H9 (cell line): ENCODE measurements at regions not wholly inside any gene's neighbourhood (a gene's known extent, or its start where the extent isn't known, plus 50 kb on each side); places are given as distances from the start of the nearest gene placed in this dataset.

Experiments
- DNase-seq: peaks from one replicate; pipeline ENCODE4 v3.0.0-alpha.2; 2017
- H2AFZ ChIP-seq: one replicate; pipeline ENCODE4 v1.6.1; 2013; ENCODE audit warnings: mild to moderate bottlenecking, low read length, control low read depth, moderate library complexity
- H2AK5ac ChIP-seq: 2 replicates; pipeline ENCODE4 v1.6.1; 2013; ENCODE audit warnings: low read length, control low read depth, mixed read lengths; ENCODE audit not compliant: insufficient read length
- H2BK120ac ChIP-seq: one replicate; pipeline ENCODE4 v1.6.1; 2013; ENCODE audit warnings: low read depth, mild to moderate bottlenecking, low read length, control low read depth, inconsistent platforms; ENCODE audit not compliant: poor library complexity, severe bottlenecking
- H2BK12ac ChIP-seq: 2 replicates; pipeline ENCODE4 v1.6.1; 2013; ENCODE audit warnings: low read length, control low read depth, mixed read lengths, low read depth; ENCODE audit not compliant: insufficient read length
- H2BK15ac ChIP-seq: 2 replicates; pipeline ENCODE4 v1.6.1; 2013; ENCODE audit warnings: low read depth, low read length, control low read depth
- H2BK20ac ChIP-seq: one replicate; pipeline ENCODE4 v1.6.1; 2013; ENCODE audit warnings: low read depth, mild to moderate bottlenecking, low read length, control low read depth, inconsistent platforms; ENCODE audit not compliant: poor library complexity, severe bottlenecking
- H2BK5ac ChIP-seq: 2 replicates; pipeline ENCODE4 v1.6.1; 2013; ENCODE audit warnings: low read length, control low read depth, mixed read lengths; ENCODE audit not compliant: insufficient read length
- H3K14ac ChIP-seq: 2 replicates; pipeline ENCODE4 v1.6.1; 2013; ENCODE audit warnings: low read length, control low read depth; ENCODE audit not compliant: insufficient read depth
- H3K18ac ChIP-seq: 2 replicates; pipeline ENCODE4 v1.6.1; 2013; ENCODE audit warnings: low read depth, mild to moderate bottlenecking, mixed read lengths, low read length, control low read depth; ENCODE audit not compliant: insufficient read length
- H3K23ac ChIP-seq: 2 replicates; pipeline ENCODE4 v1.6.1; 2013; ENCODE audit warnings: low read length, control low read depth, mixed read lengths, low read depth; ENCODE audit not compliant: insufficient read length
- H3K23me2 ChIP-seq: 2 replicates; pipeline ENCODE4 v1.6.1; 2013; ENCODE audit warnings: low read depth, mild to moderate bottlenecking, mixed read lengths, low read length, control low read depth; ENCODE audit not compliant: insufficient read length, poor library complexity, severe bottlenecking
- H3K27ac ChIP-seq: 2 replicates; pipeline ENCODE4 v1.5.1; 2013; ENCODE audit warnings: low read length, control low read depth, mixed read lengths, low read depth; ENCODE audit not compliant: insufficient read length
- H3K27me3 ChIP-seq: 2 replicates; pipeline ENCODE4 v1.6.1; 2013; ENCODE audit warnings: low read length, control low read depth, inconsistent platforms; ENCODE audit not compliant: insufficient read depth
- H3K4ac ChIP-seq: 2 replicates; pipeline ENCODE4 v1.6.1; 2013; ENCODE audit warnings: low read depth, mild to moderate bottlenecking, control low read depth, inconsistent platforms, low read length, moderate library complexity
- H3K4me1 ChIP-seq: 2 replicates; pipeline ENCODE4 v1.6.1; 2013; ENCODE audit warnings: low read length, control low read depth, inconsistent platforms; ENCODE audit not compliant: insufficient read depth
- H3K4me2 ChIP-seq: 2 replicates; pipeline ENCODE4 v1.6.1; 2013; ENCODE audit warnings: low read length, control low read depth, mixed read lengths; ENCODE audit not compliant: insufficient read length, insufficient read depth
- H3K56ac ChIP-seq: 2 replicates; pipeline ENCODE4 v1.6.1; 2013; ENCODE audit warnings: low read depth, mild to moderate bottlenecking, mixed read lengths, low read length, control low read depth; ENCODE audit not compliant: insufficient read length
- H3K79me1 ChIP-seq: 2 replicates; pipeline ENCODE4 v1.6.1; 2013; ENCODE audit warnings: low read depth, mild to moderate bottlenecking, moderate library complexity, low read length, control low read depth, inconsistent platforms; ENCODE audit not compliant: insufficient read depth, poor library complexity, severe bottlenecking
- H3K79me2 ChIP-seq: 2 replicates; pipeline ENCODE4 v1.6.1; 2013; ENCODE audit warnings: low read length, control low read depth, inconsistent platforms; ENCODE audit not compliant: insufficient read depth
- H3K9ac ChIP-seq: 2 replicates; pipeline ENCODE4 v1.6.1; 2013; ENCODE audit warnings: low read length, control low read depth, mixed read lengths; ENCODE audit not compliant: insufficient read length; ENCODE audit errors: extremely low read depth
- H3K9me3 ChIP-seq: one replicate; pipeline ENCODE4 v1.6.1; 2013; ENCODE audit warnings: low read depth, low read length, inconsistent platforms; ENCODE audit not compliant: control insufficient read depth
- H3T11ph ChIP-seq: one replicate; pipeline ENCODE4 v1.6.1; 2013; ENCODE audit warnings: mild to moderate bottlenecking, low read length, control low read depth, inconsistent platforms
- H4K20me1 ChIP-seq: one replicate; pipeline ENCODE4 v1.6.1; 2013; ENCODE audit not compliant: control insufficient read depth, insufficient read length, insufficient read depth
- H4K5ac ChIP-seq: 2 replicates; pipeline ENCODE4 v1.6.1; 2013; ENCODE audit warnings: low read depth, mild to moderate bottlenecking, mixed read lengths, low read length, control low read depth; ENCODE audit not compliant: insufficient read length
- H4K8ac ChIP-seq: replicated peaks from 2 replicates; pipeline ENCODE4 v1.6.1; 2013; ENCODE audit warnings: low read length, control low read depth, mixed read lengths, low read depth; ENCODE audit not compliant: insufficient read length
- H4K91ac ChIP-seq: 2 replicates; pipeline ENCODE4 v1.6.1; 2013; ENCODE audit warnings: low read depth, mild to moderate bottlenecking, moderate library complexity, mixed read lengths, low read length, control low read depth; ENCODE audit not compliant: insufficient read length
- H3K27ac Mint-ChIP-seq, 3 experiments: 2 replicates in 2 of 3; 3 replicates in 1 of 3; pipeline ENCODE4 v1.8.0; 2020 to 2021; ENCODE audit warnings: mixed read lengths in 3 of 3, mild to moderate bottlenecking in 1 of 3, moderate library complexity in 1 of 3
- H3K27me3 Mint-ChIP-seq: 2 replicates; pipeline ENCODE4 v1.8.0; 2021; ENCODE audit warnings: low read depth, mild to moderate bottlenecking, moderate library complexity, mixed read lengths
- H3K36me3 Mint-ChIP-seq, 3 experiments: 2 replicates in 2 of 3; 3 replicates in 1 of 3; pipeline ENCODE4 v1.8.0; 2020 to 2021; ENCODE audit warnings: low read depth in 3 of 3, mixed read lengths in 3 of 3; ENCODE audit not compliant: insufficient read depth in 1 of 3
- H3K4me1 Mint-ChIP-seq, 2 experiments: 2 replicates each; pipeline ENCODE4 v1.8.0; 2020; ENCODE audit warnings: mixed read lengths in 2 of 2
- H3K4me3 Mint-ChIP-seq, 2 experiments: 2 replicates in 1 of 2; 3 replicates in 1 of 2; pipeline ENCODE4 v1.8.0; 2020 to 2021; ENCODE audit warnings: mild to moderate bottlenecking in 2 of 2, mixed read lengths in 2 of 2, moderate library complexity in 1 of 2
- H3K9me3 Mint-ChIP-seq, 2 experiments: 2 replicates in 1 of 2; 3 replicates in 1 of 2; pipeline ENCODE4 v1.8.0; 2020; ENCODE audit warnings: mild to moderate bottlenecking in 2 of 2, mixed read lengths in 2 of 2, moderate library complexity in 1 of 2
- CTCF ChIP-seq: fragments of 200-600 bp; sonication (generic); conservative IDR thresholded peaks from 3 replicates; pipeline ENCODE4 v1.8.0; 2021; ENCODE audit warnings: antibody characterized with exemption, mild to moderate bottlenecking
- WGBS: extraction: QIAGEN DNeasy Blood & Tissue Kit; methylation state at CpG from one replicate; pipeline ENCODE4 v1.1.7; 2013; ENCODE audit warnings: missing lambda C conversion rate, low lambda C conversion rate, mixed read lengths; ENCODE audit not compliant: insufficient read length; ENCODE audit errors: extremely low coverage; 5-methylcytosine and 5-hydroxymethylcytosine counted together

GRCh38 chr14:65173973-65174693, 71.8 kb upstream of the MAX start:
- no peak overlapping the region for H3K14ac ChIP-seq
- H4K8ac ChIP-seq = no peak overlapping the region
- no peak overlapping the region for H2BK20ac ChIP-seq
- H2BK120ac ChIP-seq = no peak overlapping the region
- H3K27ac ChIP-seq = no peak overlapping the region
- H3K4me2 ChIP-seq = peak overlapping the region; percentile 10
- no peak overlapping the region for H4K91ac ChIP-seq
- no peak overlapping the region for H3K9ac ChIP-seq
- H2AFZ ChIP-seq = no peak overlapping the region
- no peak overlapping the region for H2BK5ac ChIP-seq
- H4K20me1 ChIP-seq = no peaks in the 10 kb centered on the region
- H3K9me3 ChIP-seq = no peaks in the 10 kb centered on the region
- Mint-ChIP-seq H3K4me3 (peak overlapping the region in 1 of 2 experiments; percentile 24; a peak in 3 of 5 replicates), H3K27ac (peak overlapping the region; percentile 1 to 3 (median 3); a peak in 3 of 7 replicates), H3K4me1 (peaks cover 33 to 38% of the 10 kb centered on the region in 2 experiments), H3K9me3 (no peaks in the 10 kb centered on the region), H3K36me3 (no peaks in the 10 kb centered on the region; a peak in 1 of 7 replicates), H3K27me3 (peaks cover 12% of the 10 kb centered on the region)
- H2BK12ac ChIP-seq = no peak overlapping the region
- no peak overlapping the region for H2AK5ac ChIP-seq
- no peak overlapping the region for H3K23ac ChIP-seq
- 100% methylated on average over 3 of the region's 13 CpGs for WGBS
- no peaks in the 10 kb centered on the region for H3K79me2 ChIP-seq
- H3K4ac ChIP-seq = no peak overlapping the region
- H3K56ac ChIP-seq = no peak overlapping the region
- H2BK15ac ChIP-seq = no peak overlapping the region
- DNase-seq = peak; percentile 80
- H3K79me1 ChIP-seq = no peaks in the 10 kb centered on the region
- TF ChIP-seq CTCF = no peak
- H3K4me1 ChIP-seq = peaks cover 7% of the 10 kb centered on the region; the same call in 1 of the 2 replicates
- no peak overlapping the region for H4K5ac ChIP-seq
- H3K18ac ChIP-seq = no peak overlapping the region
- H3K27me3 ChIP-seq = no peaks in the 10 kb centered on the region
- no peak overlapping the region for H3T11ph ChIP-seq
- no peaks in the 10 kb centered on the region for H3K23me2 ChIP-seq
